ENCODE measurements at regions not wholly inside any gene's neighbourhood (a gene's known extent, or its start where the extent isn't known, plus 50 kb on each side); places are given as distances from the start of the nearest gene placed in this dataset.

DNA sequence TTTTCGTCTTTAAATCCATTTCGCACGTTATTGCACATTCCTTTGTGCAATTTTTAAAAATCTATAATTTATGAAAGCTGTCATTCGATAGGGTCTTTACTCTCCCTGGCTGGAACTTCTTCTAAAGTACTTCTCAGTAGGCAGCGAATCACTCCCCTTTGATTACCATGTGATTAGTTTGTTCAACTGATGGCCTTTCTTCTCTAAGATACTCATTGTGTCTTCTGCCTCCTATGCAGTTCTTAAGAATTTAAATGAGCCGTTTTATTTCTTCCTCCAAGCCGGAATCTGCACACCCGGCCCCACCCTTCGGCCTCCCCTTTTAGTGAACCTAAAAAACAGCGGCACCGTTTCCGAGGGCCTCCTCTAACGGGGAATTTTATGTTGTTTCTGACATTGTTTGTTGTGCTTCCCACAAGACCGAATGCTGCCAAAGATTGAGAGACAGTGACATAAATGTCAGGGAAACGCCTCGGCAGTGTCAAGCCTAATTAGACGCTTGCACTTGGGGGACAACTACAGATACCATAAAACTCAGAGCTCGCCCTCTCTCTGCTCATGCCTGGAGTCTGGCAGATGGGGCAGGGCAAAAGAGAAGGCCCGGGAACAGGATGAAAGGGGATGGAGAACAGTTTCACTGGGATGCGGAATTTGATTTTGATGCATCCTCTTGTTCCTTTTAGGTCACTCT is 255.3 kb downstream of the BCL11A start:
- 81 to 85% methylated on average over 20 of the region's 20 CpGs for WGBS, 2 donors
- Histone ChIP-seq H3K36me3 (ENCODE audit: control insufficient read depth in 1 of 2, insufficient read depth in 2 of 2, low read length in 1 of 2) (no peaks in the 10 kb centered on the region), H3K27me3 (ENCODE audit: control insufficient read depth in 1 of 2, insufficient read depth in 2 of 2, low read length in 1 of 2) (no peaks in the 10 kb centered on the region), H3K27ac (ENCODE audit: low read depth in 1 of 2, low read length in 2 of 2) (no peak overlapping the region), H3K4me3 (ENCODE audit: low read length in 2 of 2) (no peak overlapping the region), H3K9me3 (ENCODE audit: control insufficient read depth, low read length) (peaks cover 2% of the 10 kb centered on the region), H3K4me1 (ENCODE audit: control insufficient read depth in 1 of 2, insufficient read depth in 2 of 2, low read length in 2 of 2) (no peaks in the 10 kb centered on the region)
- intact Hi-C loops (cut with DNase I) = no loop called here
- ATAC-seq (ENCODE audit: low FRiP score) (no peak), DNase-seq (no peak)

DNA sequence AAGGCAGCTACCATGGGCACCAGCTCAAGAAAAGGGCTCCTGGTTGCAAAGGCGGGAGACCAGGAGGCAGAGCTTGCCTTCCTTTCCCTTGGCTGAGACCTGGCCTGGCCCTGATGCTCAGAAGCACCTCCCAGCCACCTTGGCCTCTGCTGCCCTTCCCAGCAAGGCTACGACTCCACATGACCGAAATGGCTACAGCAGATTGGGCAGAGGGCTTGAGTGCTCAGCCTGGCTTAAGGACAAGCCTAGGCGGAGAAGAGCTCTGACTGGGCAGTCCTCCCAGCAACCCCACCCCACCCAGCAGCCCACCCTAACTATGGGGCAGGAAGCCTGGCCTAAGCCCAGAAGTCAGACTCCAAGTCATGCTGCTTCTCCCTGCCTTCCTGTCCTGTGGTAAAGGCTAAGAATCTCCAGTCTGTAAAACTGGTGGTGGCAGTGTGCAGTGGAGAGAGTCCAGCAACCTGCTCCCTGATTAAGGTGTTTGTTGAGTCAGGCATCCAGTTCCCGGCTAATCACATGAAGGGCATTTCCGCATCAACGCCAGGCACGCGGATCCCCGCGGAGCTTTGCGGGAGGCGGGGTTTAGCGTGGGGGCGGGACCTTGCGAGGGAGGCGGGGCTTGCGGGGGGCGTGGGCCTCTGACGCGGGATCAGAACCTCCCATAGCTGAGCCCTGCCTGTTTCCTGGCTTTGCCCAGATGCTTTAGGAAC is 256.0 kb downstream of the BCL11A start:
- no peaks in the 10 kb centered on the region for H3K9me3 ChIP-seq (ENCODE audit: control insufficient read depth, low read length)
- H3K27ac ChIP-seq (ENCODE audit: low read depth in 1 of 2, low read length in 2 of 2) = no peak overlapping the region
- intact Hi-C loops (cut with DNase I) = no loop called here
- H3K27me3 ChIP-seq (ENCODE audit: control insufficient read depth in 1 of 2, insufficient read depth in 2 of 2, low read length in 1 of 2) = no peaks in the 10 kb centered on the region
- H3K4me1 ChIP-seq (ENCODE audit: control insufficient read depth in 1 of 2, insufficient read depth in 2 of 2, low read length in 2 of 2) = no peaks in the 10 kb centered on the region
- no peaks in the 10 kb centered on the region for H3K36me3 ChIP-seq (ENCODE audit: control insufficient read depth in 1 of 2, insufficient read depth in 2 of 2, low read length in 1 of 2)
- ATAC-seq (ENCODE audit: low FRiP score) = no peak
- H3K4me3 ChIP-seq (ENCODE audit: low read length in 2 of 2) = no peak overlapping the region
- DNase-seq = no peak
- WGBS, 2 donors = 52 to 55% methylated on average over 20 to 21 of the region's 21 CpGs

DNA sequence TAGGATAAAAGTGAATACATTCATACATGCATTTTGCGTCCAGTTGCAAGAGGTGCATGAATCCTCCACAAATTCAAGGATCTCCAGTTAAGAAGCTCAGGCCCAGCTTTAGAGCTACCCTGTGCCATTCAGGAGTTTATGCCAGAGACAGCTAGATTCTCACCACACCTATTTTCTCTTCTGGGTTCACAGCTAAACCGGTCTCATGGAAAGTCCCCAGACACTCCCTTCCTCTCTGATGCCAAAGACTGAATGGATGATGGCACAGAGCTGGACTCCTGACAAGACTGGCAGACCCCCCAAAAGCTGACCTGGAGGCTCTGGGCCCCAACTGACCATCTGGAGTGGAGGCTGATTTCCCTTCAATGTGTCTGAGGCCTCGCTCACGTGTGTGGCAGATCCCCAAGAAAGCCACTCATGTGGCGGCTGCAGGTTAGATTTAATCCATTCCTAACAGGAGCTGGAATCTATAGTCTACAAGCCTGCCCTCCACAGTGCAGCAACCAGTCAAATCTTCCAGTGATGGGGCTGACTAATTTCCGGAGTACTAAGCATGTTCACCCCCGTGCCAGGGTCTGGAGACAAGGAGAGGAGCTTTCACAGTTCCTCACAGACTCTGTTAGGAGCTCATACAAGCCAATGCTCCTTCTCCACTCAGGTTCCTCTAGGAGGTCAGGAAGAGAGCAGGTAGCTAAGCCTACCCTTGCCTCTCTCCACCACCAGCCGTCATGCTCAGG is 257.1 kb downstream of the BCL11A start:
- H3K27me3 ChIP-seq (ENCODE audit: control insufficient read depth in 1 of 2, insufficient read depth in 2 of 2, low read length in 1 of 2) = no peaks in the 10 kb centered on the region
- ATAC-seq (ENCODE audit: low FRiP score) = no peak
- 95 to 99% methylated on average over 8 of the region's 8 CpGs for WGBS, 2 donors
- no peaks in the 10 kb centered on the region for H3K9me3 ChIP-seq (ENCODE audit: control insufficient read depth, low read length)
- H3K4me3 ChIP-seq (ENCODE audit: low read length in 2 of 2) = no peak overlapping the region
- intact Hi-C loops (cut with DNase I) = no loop called here
- H3K36me3 ChIP-seq (ENCODE audit: control insufficient read depth in 1 of 2, insufficient read depth in 2 of 2, low read length in 1 of 2) = no peaks in the 10 kb centered on the region
- H3K27ac ChIP-seq (ENCODE audit: low read depth in 1 of 2, low read length in 2 of 2) = no peak overlapping the region
- no peak for DNase-seq
- H3K4me1 ChIP-seq (ENCODE audit: control insufficient read depth in 1 of 2, insufficient read depth in 2 of 2, low read length in 2 of 2) = no peaks in the 10 kb centered on the region

DNA sequence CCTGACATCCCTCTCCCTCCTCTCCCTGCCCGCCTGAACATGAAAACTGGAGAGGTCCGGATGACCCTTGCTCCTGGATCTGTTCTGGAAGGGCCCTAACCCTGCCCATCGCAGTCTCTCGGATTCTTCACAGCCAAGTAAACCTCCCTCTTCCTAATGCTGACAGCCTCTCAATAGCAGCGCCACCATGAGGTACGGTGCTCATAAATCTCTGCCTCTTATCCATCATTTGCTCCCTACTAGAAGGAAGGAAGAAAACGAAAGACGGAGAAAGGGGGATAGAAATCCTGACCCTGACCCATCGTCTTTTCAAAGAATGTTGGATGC is 257.9 kb downstream of the BCL11A start:
- 86 to 88% methylated on average over 9 of the region's 9 CpGs for WGBS, 2 donors
- Histone ChIP-seq H3K4me1 (ENCODE audit: control insufficient read depth in 1 of 2, insufficient read depth in 2 of 2, low read length in 2 of 2) (no peaks in the 10 kb centered on the region), H3K27me3 (ENCODE audit: control insufficient read depth in 1 of 2, insufficient read depth in 2 of 2, low read length in 1 of 2) (no peaks in the 10 kb centered on the region), H3K36me3 (ENCODE audit: control insufficient read depth in 1 of 2, insufficient read depth in 2 of 2, low read length in 1 of 2) (no peaks in the 10 kb centered on the region), H3K9me3 (ENCODE audit: control insufficient read depth, low read length) (no peaks in the 10 kb centered on the region), H3K27ac (ENCODE audit: low read depth in 1 of 2, low read length in 2 of 2) (no peak overlapping the region), H3K4me3 (ENCODE audit: low read length in 2 of 2) (no peak overlapping the region)
- intact Hi-C loops (cut with DNase I) = no loop called here
- DNase-seq = no peak
- no peak for ATAC-seq (ENCODE audit: low FRiP score)

DNA sequence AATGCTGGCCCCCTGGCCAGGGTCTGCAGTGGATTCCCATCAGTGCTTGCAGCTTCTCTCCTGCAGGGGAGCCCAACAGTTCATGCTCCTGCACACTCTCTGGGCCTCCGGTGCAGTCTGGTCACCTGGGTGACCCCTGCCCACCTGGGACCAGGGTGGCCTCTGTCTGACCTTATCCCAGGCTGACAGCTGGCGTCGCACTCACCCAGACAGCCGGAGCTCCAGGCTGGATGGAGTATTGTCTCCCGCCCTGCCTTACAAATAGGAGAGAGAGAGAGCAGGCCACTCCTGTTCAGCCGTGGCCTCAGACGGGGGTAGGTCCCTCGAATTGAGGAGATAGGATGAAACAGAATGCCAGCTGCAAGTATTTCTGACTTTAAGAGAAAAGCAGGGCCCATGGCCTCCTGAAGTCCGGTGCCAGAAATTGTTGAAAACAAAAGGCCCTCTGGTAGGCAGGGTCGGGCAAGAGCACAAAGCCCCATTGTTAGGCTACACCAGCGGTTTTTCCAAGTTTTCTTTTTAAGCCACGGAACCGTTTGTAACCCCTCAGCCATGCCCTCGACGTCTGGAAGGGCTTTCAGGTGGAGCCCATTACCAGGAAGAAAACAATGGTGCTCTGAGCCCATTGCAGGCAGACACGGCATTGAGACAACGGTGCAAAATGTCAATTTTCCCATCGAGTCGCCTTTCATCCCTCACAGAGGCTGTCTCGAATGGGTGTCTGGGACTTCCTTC is 258.4 kb downstream of the BCL11A start:
- H3K27ac ChIP-seq (ENCODE audit: low read depth in 1 of 2, low read length in 2 of 2) = no peak overlapping the region
- H3K4me1 ChIP-seq (ENCODE audit: control insufficient read depth in 1 of 2, insufficient read depth in 2 of 2, low read length in 2 of 2) = no peaks in the 10 kb centered on the region
- no peak for ATAC-seq (ENCODE audit: low FRiP score)
- DNase-seq = no peak
- no peak overlapping the region for H3K4me3 ChIP-seq (ENCODE audit: low read length in 2 of 2)
- WGBS, 2 donors = 67 to 75% methylated on average over 20 of the region's 20 CpGs
- H3K27me3 ChIP-seq (ENCODE audit: control insufficient read depth in 1 of 2, insufficient read depth in 2 of 2, low read length in 1 of 2) = no peaks in the 10 kb centered on the region
- H3K9me3 ChIP-seq (ENCODE audit: control insufficient read depth, low read length) = no peaks in the 10 kb centered on the region
- intact Hi-C loops (cut with DNase I) = no loop called here
- H3K36me3 ChIP-seq (ENCODE audit: control insufficient read depth in 1 of 2, insufficient read depth in 2 of 2, low read length in 1 of 2) = no peaks in the 10 kb centered on the region

DNA sequence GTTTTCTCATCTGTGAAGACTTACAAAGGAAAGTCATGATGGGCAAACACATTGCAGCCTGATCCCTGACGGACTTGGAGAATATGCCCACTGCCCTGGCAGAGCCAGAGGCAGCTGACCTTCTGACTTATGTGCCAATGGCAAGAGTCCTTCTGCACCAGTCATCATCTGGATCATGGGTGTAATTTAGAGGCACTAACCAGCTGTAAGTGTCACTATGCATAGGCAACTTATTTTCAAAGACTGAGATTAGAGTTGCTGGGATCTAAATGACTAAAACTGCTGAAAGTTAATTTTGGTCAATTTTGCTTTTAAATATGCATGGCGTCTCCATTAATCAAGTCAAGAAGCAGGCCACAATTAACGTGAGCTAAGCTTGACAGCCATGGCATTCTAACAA is 261.2 kb downstream of the BCL11A start:
- Histone ChIP-seq H3K9me3 (ENCODE audit: control insufficient read depth, low read length) (no peaks in the 10 kb centered on the region), H3K36me3 (ENCODE audit: control insufficient read depth in 1 of 2, insufficient read depth in 2 of 2, low read length in 1 of 2) (no peaks in the 10 kb centered on the region), H3K27me3 (ENCODE audit: control insufficient read depth in 1 of 2, insufficient read depth in 2 of 2, low read length in 1 of 2) (no peaks in the 10 kb centered on the region), H3K4me3 (ENCODE audit: low read length in 2 of 2) (no peak overlapping the region), H3K27ac (ENCODE audit: low read depth in 1 of 2, low read length in 2 of 2) (no peak overlapping the region), H3K4me1 (ENCODE audit: control insufficient read depth in 1 of 2, insufficient read depth in 2 of 2, low read length in 2 of 2) (no peaks in the 10 kb centered on the region)
- DNase-seq (no peak), ATAC-seq (ENCODE audit: low FRiP score) (no peak)
- 81 to 86% methylated on average over 3 of the region's 3 CpGs for WGBS, 2 donors
- intact Hi-C loops (cut with DNase I) = no loop called here

DNA sequence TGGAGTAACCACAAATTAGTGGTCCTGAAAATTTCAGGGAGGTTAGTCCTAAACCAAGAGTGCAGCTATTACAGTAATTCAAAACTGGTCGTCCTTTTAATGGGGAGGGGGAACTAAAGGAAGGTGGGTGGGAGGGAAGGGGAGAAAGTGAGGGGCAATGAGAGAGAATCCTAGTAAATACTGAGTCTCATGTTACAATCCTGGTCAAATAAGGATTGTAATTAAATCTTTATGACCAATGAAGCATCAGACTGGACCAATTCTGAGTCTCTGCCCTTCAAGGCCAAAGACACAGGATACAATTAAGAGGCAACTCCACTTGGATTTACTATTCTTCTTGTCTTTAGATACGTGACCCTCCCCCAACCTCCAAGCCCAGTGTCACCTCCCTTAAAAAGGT is 262.9 kb downstream of the BCL11A start:
- H3K4me1 ChIP-seq (ENCODE audit: control insufficient read depth in 1 of 2, insufficient read depth in 2 of 2, low read length in 2 of 2) = no peaks in the 10 kb centered on the region
- DNase-seq = no peak
- H3K27ac ChIP-seq (ENCODE audit: low read depth in 1 of 2, low read length in 2 of 2) = no peak overlapping the region
- no peak overlapping the region for H3K4me3 ChIP-seq (ENCODE audit: low read length in 2 of 2)
- intact Hi-C loops (cut with DNase I) = no loop called here
- H3K9me3 ChIP-seq (ENCODE audit: control insufficient read depth, low read length) = no peaks in the 10 kb centered on the region
- WGBS, 2 donors = 69 to 72% methylated on average over 2 of the region's 2 CpGs
- no peaks in the 10 kb centered on the region for H3K27me3 ChIP-seq (ENCODE audit: control insufficient read depth in 1 of 2, insufficient read depth in 2 of 2, low read length in 1 of 2)
- H3K36me3 ChIP-seq (ENCODE audit: control insufficient read depth in 1 of 2, insufficient read depth in 2 of 2, low read length in 1 of 2) = no peaks in the 10 kb centered on the region
- no peak for ATAC-seq (ENCODE audit: low FRiP score)

DNA sequence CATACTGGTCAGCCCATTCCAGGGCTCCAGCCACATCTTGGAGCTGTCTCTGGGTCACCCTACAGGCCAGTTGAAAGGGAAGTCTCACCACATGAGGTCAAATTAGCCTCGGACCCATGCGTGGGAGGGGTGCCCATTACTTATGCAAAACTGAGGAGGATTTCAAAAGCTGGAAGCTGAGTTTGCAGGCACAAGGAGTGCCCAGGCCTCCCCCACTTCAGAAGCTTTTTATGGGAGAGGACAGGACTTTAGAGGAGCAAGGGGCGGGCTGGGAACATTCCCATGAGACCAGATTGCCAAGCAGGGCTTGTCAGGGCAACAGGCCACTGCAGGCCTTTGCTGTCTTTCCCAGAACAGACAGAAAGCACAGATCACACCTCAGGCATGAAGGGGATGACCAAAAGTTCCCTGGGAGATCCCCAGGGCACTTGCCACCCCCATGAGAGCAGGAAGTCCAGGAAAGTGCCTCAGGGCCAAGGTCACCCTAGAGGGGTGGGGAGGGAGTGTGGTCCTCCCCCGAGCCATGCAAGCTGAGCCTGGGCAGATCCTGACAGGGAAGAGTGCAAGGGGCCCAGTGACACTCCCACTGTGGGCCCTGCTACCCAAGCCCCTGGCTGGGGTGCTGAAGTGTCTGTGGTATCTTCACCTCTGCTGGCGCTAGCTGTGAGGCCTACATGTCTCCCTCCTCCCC is 267.7 kb downstream of the BCL11A start:
- Histone ChIP-seq H3K27ac (ENCODE audit: low read depth in 1 of 2, low read length in 2 of 2) (no peak overlapping the region), H3K9me3 (ENCODE audit: control insufficient read depth, low read length) (no peaks in the 10 kb centered on the region), H3K4me3 (ENCODE audit: low read length in 2 of 2) (no peak overlapping the region), H3K36me3 (ENCODE audit: control insufficient read depth in 1 of 2, insufficient read depth in 2 of 2, low read length in 1 of 2) (no peaks in the 10 kb centered on the region), H3K4me1 (ENCODE audit: control insufficient read depth in 1 of 2, insufficient read depth in 2 of 2, low read length in 2 of 2) (no peaks in the 10 kb centered on the region), H3K27me3 (ENCODE audit: control insufficient read depth in 1 of 2, insufficient read depth in 2 of 2, low read length in 1 of 2) (peaks cover 0 to 2% of the 10 kb centered on the region in 2 donors)
- DNase-seq = no peak
- 86 to 88% methylated on average over 5 of the region's 5 CpGs for WGBS, 2 donors
- ATAC-seq (ENCODE audit: low FRiP score) = no peak
- intact Hi-C loops (cut with DNase I) = no loop called here
